Lung (tissue), 11 donors: ENCODE measurements at regions not wholly inside any gene's neighbourhood (a gene's known extent, or its start where the extent isn't known, plus 50 kb on each side); places are given as distances from the start of the nearest gene placed in this dataset.

Experiments
- ATAC-seq: fragments of 200-7000 bp; cut with Tn5 transposase; one replicate; pipeline ENCODE4 v1.9.1; 2020; ENCODE audit warnings: moderate number of reproducible peaks; ENCODE audit not compliant: insufficient read depth, low FRiP score
- DNase-seq, 3 donors: peaks; one replicate each; pipeline ENCODE4 v3.0.0-alpha.2; 2013 to 2017
- H3K27ac ChIP-seq, 2 donors: one replicate each; pipeline ENCODE4 v1.5.1; 2013; ENCODE audit warnings: mild to moderate bottlenecking in 2 of 2, moderate library complexity in 2 of 2, control low read depth in 1 of 2, inconsistent platforms in 1 of 2, low read depth in 1 of 2, low read length in 1 of 2
- H3K27me3 ChIP-seq, 3 donors: one replicate each; pipeline ENCODE4 v1.5.1; 2013; ENCODE audit warnings: low read length in 2 of 3; ENCODE audit not compliant: control insufficient read depth in 3 of 3, insufficient read depth in 3 of 3
- H3K36me3 ChIP-seq, 4 donors: one replicate each; pipeline ENCODE4 v1.5.1; 2013; ENCODE audit warnings: low read length in 4 of 4, mild to moderate bottlenecking in 1 of 4, moderate library complexity in 1 of 4; ENCODE audit not compliant: control insufficient read depth in 4 of 4, insufficient read depth in 4 of 4
- H3K4me1 ChIP-seq, 5 donors: one replicate each; pipeline ENCODE4 v1.5.1; 2013; ENCODE audit warnings: low read length in 5 of 5, mild to moderate bottlenecking in 2 of 5, moderate library complexity in 1 of 5; ENCODE audit not compliant: control insufficient read depth in 5 of 5, insufficient read depth in 5 of 5
- H3K4me3 ChIP-seq: one replicate; pipeline ENCODE4 v1.5.1; 2013; ENCODE audit warnings: mild to moderate bottlenecking, control low read depth, moderate library complexity
- H3K9ac ChIP-seq, 2 donors: one replicate each; pipeline ENCODE4 v1.5.1; 2013; ENCODE audit warnings: low read length in 2 of 2, control low read depth in 1 of 2; ENCODE audit not compliant: insufficient read depth in 1 of 2
- H3K9me3 ChIP-seq, 4 donors: one replicate each; pipeline ENCODE4 v1.5.1; 2013; ENCODE audit warnings: low read length in 3 of 4, mild to moderate bottlenecking in 1 of 4, moderate library complexity in 1 of 4; ENCODE audit not compliant: control insufficient read depth in 4 of 4, insufficient read depth in 3 of 4
- CTCF ChIP-seq: IDR thresholded peaks from 2 replicates; pipeline ENCODE4 v1.5.1; 2012; ENCODE audit warnings: mild to moderate bottlenecking; ENCODE audit errors: control extremely low read depth, extremely low read depth
- WGBS, 2 donors: extraction: QIAGEN DNeasy Blood & Tissue Kit; methylation state at CpG; one replicate each; pipeline ENCODE4 v1.1.7; 2013; 5-methylcytosine and 5-hydroxymethylcytosine counted together
- donor health status: control.
- donor health status: control.
- donor health status: Bipolar disorder and iron deficiency.
- donor health status: healthy.
- donor health status: DM: yes; HTN: yes; CAD: no.

GRCh38 chr11:109865548-109866186 is 227.5 kb upstream of the ZC3H12C start:
- Histone ChIP-seq H3K27ac (no peak overlapping the region), H3K4me1 (no peaks in the 10 kb centered on the region), H3K9me3 (peaks cover 0 to 2% (median 0%) of the 10 kb centered on the region in 4 donors), H3K36me3 (no peaks in the 10 kb centered on the region), H3K9ac (no peak overlapping the region), H3K27me3 (no peaks in the 10 kb centered on the region), H3K4me3 (no peak overlapping the region)
- no peak for TF ChIP-seq CTCF
- 76 to 77% methylated on average over 5 of the region's 5 CpGs for WGBS, 2 donors
- DNase-seq (peak in 1 of 3 donors; percentile 31), ATAC-seq (no peak)

- H3K9me3 ChIP-seq: peaks cover 0 to 2% (median 0%) of the 10 kb centered on the region in 4 donors
- no peak for TF ChIP-seq CTCF
These were observed 225.4 kb upstream of the ZC3H12C start for GRCh38 chr11:109867784-109868183.

GRCh38 chr11:109869536-109869935 is 223.7 kb upstream of the ZC3H12C start:
- 97 to 98% methylated on average over 2 of the region's 2 CpGs for WGBS, 2 donors

More at GRCh38 chr11:109867784-109868183, 225.4 kb upstream of the ZC3H12C start:
- 84 to 93% methylated on average over 2 of the region's 2 CpGs for WGBS, 2 donors
- no peaks in the 10 kb centered on the region for H3K27me3 ChIP-seq
- H3K9ac ChIP-seq: no peak overlapping the region
- DNase-seq (no peak), ATAC-seq (no peak)
- H3K4me1 ChIP-seq: no peaks in the 10 kb centered on the region
- H3K36me3 ChIP-seq: no peaks in the 10 kb centered on the region
- no peak overlapping the region for H3K4me3 ChIP-seq
- no peak overlapping the region for H3K27ac ChIP-seq

More at GRCh38 chr11:109869536-109869935, 223.7 kb upstream of the ZC3H12C start:
- H3K4me3 ChIP-seq: no peak overlapping the region
- peaks cover 0 to 2% (median 0%) of the 10 kb centered on the region in 4 donors for H3K9me3 ChIP-seq
- ATAC-seq (no peak), DNase-seq (no peak)
- H3K36me3 ChIP-seq: no peaks in the 10 kb centered on the region
- no peak overlapping the region for H3K9ac ChIP-seq
- no peaks in the 10 kb centered on the region for H3K4me1 ChIP-seq
- no peaks in the 10 kb centered on the region for H3K27me3 ChIP-seq
- no peak overlapping the region for H3K27ac ChIP-seq
- TF ChIP-seq CTCF: no peak
